ENCODE measurements at regions not wholly inside any gene's neighbourhood (a gene's known extent, or its start where the extent isn't known, plus 50 kb on each side); places are given as distances from the start of the nearest gene placed in this dataset.

DNA sequence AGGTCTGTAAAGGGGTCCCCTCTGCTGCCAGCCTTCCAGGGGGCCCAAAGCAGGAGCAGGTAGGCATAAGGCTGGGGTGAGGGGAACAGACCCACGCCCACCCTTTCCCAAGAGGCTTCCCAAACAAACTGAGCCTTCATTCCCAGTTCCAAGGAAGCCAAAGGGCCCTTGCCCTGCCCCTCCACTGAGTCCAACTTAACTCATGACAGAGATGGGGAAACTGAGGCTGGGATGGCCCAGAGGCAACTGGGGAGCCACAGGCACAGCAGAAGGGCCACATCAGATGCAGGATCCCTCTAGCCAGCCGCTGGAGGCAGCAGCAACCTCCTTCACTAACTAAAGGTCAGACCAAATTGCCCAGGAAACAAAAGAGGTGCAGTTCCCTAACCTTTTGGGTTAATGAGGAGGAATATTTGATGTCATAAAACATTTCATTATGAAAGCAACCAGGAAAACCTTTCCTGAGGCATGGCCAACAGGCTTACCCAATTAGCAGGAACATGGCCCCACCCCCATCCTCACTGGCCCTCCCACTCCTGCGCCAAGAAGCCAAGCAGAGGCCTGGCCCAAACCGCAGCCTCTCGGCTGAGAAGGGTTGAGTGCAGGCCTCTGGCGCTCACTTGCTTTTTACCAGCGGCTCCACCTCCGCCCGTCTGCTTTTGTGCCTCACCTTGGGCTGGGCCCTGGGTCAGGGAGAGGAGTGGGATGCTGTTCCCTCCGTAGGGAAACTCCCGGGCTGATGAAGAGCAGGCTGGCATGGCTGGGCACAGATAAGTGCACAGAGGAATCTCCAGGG lies 293.5 kb upstream of the RTL1 start:
- no peak for DNase-seq

DNA sequence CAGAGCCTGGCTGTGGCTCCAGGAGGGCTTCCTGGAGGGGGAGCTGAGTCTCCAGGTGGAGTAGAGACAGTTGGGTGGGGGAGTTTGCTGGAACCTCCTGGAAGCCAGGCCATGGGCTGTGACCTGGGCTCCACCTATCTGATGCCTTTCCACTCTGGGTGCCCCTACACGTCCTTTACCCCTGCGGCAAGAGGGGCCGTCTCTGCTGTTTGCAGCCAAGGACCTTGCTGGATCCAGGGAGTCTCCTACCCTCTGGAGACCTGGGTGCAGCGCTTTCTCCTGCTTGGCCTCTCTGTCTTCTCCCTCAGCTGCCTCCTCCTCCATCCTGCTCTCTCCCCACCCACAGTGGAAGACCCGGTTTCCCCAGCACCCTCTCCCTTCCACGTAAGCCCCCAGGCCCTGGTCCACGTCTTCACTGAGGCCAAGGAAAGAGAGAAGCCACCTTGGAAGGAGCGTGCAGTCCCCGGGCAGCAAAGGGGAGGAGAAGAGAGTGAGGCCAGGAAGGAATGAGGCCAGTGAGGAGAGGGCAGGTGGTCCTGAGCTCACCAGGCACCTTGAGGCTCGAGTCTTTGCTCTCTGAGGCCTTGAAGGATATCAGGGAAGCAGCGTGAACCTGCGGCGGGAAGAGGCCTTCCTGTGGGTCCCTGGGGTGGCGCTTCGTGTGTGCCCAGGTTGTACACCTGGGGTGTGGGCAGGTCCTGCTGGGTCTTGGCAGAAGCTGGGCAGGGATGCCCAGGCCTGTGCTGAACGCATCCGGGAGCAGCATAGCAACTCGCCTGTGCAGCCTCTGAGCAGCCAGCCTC lies 294.3 kb upstream of the RTL1 start:
- DNase-seq, result no peak

DNA sequence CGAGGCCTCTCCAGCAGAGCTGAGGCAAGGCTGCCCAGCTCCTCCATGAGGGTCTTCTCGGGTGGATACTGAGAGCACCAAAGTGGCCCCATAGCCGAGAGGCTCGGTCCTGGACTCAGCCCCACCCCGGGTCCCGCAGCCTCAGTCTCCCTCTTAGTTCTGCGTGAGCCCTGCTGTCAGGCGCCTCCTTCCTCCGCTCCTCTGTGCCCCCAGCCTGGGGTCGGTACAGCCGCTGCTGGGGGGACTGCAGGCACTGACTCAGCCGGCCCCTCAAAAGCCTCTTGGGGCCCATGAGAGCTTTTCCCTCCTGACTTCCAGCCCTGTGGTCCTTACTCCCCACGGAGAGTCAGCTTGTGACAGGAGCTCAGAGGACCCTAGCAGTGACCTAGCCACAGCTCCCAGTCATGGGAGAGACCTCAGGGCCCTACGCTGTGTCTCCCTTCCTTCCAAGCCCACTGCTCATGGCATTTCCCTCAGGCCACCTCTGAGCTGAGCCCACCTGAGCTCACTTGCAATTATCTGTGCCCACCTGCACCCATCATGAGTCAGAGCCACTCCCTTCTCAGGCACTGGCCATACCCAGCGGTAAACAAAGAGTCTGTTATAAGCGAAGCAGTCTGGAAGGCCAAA lies 295.0 kb upstream of the RTL1 start:
- no peak for DNase-seq

DNA sequence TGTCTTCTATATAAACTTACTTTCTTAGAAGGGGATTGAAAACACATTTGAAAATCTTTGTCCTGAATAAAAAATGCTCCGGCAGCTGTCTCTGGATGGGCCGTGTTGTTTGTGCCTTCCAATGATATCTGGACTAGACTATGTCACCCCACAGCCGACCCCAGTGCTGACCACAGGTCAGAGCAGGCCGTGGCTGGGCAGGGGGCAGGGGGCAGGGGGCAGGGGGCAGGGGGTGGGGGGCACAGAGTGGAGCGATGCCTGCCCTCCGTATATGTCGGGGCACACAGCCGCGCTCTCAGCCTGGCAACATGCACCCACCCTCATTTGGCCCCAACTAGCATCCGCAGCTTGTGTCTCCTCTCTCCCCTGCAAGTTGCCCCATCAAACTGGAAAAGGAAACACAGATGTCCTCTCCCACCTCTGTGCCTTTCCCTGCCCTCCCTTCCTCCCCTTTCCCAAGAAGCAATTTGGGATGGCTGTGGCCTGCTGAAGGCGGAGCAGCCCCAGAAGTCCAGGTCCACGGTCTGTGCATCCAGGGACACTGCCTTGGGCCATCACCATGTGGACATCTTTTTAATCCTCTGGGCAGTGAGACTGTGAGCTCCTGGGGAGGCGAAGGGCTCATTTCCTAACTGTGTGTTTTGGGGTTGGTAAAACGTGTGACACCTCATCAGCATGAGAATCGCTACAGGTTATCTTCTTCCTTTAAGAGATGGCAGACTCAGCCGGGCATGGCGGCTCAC lies 295.7 kb upstream of the RTL1 start:
- DNase-seq, result no peak

DNA sequence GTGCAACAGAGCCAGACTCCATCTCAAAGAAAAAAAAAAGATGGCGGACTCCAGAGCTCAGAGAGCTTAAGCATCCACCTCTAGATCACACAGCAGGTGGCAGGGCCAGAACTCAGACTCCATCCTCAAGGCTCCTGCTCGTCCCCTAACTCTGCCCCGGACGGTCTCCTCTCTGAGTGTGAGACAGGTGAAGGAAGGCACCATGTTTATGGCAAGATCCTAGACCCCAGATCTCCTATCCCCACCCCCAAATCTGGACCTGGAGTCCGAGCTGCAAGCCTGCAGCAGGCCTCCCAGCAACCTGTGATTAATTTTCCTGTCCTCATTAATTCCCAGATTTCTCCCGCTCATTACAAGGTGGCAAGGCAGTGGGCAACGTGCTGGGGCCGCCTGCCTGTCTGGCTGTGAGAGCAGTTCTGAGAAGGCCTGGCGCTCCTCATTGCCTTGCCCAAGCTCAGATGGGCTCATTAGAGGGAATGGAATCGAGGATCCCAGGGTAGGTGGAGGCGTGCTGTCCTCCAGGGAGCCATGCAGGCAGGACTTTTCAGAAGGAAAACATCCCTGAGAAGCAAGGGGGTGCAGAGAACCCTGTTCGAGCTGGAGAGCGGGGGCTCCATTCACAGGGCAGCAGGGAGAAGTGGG lies 296.6 kb upstream of the RTL1 start:
- no peak for DNase-seq

DNA sequence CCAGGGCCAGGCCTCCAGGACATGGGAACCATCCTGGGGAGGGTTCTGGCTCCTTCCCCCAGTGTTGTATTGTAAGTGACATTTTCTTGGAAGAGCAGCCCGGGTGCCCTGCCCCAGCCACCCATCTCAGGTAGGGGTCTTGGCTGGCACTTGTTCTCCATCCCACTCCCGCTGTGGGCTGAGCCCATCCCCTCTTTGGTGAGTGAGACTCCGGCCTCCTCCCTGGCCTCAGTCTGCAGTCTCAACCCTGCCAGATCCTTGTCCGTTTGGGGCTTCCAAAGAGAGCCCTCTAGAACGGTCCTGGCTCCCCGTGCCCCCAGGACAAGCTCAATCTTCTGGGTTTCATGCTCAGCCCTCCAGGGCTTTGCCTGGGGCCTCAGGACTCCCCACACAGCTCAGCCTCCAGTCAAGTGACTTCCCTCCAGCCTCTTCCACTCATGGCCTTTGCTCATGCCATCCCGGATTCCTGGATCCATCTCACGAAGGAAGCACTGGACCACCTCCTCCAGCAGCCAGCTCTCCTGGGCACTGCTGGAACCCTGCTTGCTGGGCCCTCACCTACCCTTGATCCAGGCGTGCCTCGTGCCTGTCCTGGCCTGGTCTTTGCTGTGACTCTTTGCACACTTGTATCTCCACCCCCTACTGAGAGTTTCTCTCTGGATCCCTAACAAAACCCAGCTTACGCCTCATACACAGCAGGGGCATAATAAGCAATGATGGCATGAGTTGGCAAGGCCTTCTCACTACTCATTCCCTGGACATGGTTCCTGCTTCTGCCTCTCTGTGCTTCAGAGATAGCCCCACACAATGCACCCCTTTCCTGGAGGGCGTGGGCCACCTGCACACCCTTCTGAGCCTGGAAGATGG lies 297.4 kb upstream of the RTL1 start:
- no peak for DNase-seq

DNA sequence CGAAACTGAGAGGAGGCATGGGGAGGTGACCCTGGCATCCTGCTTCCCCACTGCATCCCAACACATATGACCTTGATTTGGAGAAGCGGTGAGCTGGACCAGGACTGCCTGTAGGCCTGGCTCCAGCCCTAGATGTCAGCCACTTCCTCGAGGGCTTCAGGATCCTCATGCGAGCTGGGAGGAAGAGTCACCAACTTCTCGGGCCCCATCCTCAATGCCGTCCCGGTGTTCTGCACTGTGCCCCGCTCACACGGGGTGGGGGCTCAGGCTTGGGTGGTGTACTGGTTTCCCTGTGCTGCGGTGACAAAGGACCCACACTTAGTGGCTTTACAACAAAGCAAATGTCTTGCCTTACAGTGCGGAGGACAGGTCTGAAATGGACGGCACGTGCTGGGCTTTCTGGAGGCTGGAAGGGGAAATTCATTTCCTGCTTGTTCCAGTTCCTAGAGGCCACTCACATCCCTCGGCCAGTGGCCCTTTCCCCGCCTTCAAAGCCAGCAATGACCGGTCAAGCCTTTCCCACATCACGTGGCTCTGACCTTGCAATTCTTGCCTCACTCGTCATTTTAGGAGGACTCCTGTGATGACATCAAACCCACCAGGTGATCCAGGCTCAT lies 298.1 kb upstream of the RTL1 start:
- no peak for DNase-seq

DNA sequence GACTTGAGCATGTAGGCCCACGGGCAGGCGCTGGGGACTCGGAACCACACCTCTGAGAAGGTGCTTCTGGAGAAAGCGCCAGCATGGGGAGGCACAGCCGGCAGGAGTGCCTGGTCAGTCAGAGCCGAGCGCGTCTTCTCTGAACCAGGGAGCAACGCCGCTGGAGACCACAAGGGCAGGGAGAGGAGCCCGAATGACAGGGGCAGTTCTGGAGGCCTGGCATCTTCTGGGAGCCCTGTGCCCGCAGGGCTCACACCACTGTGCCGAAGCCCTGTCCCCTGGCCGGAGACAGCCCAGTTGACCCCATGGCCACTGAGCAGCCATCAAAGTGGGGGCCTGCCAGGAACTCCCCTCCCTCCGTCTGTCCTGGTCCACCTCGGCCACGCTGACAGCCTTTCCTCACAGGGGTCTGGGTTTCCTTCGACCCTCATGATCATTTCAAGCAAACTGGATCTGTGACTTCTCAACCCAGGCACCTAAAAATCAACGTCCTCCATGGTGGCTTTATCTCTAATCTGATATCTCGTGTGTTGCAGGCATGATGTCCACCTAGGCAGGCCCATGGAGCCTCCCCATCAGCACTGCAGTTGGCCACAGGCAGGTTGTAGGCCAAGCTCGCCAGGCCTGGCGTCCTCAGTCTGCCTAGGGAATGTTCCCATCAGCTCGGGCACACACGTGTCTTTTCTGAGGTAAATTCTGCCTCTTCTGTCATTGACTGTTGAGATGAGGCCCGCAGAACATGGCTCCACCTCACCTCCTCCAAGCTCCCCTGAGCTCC lies 299.3 kb upstream of the RTL1 start:
- no peak for DNase-seq

DNA sequence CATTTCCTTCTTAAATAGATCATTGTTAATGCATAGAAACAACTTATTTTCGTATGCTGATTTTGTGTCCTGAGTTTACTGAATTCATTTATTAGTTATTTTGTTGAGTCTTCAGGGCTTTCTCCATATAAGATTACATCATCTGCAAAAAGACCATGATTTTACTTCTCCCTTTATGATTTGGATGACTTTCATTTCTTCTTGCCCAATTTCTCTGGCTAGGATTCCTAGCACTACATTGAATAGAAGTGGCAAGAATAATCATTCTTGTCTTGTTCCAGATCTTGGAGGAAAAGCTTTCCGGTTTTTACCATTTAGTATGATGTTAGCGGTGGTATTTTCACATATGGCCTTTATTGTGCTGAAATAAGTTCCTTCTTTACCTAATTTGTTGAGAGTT lies 303.0 kb upstream of the RTL1 start:
- DNase-seq, result no peak

DNA sequence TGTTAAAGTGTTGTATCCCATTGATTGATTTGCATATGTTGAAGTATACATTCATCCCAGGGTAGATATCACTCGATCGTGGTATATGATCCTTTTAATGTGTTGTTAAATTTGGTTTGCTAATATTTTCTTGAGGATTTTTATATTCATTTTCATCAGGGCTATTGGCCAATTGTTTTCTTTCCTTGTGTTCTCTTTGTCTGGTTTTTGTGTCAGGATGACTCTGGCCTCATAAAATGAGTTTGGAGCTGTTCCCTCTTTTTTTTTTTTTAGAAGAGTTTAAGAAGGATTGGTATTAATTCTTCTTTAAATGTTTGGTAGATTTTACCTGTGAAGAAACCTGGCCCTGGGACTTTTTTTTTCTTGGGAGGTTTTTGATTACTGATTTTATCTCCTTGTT lies 303.5 kb upstream of the RTL1 start:
- no peak for DNase-seq

DNA sequence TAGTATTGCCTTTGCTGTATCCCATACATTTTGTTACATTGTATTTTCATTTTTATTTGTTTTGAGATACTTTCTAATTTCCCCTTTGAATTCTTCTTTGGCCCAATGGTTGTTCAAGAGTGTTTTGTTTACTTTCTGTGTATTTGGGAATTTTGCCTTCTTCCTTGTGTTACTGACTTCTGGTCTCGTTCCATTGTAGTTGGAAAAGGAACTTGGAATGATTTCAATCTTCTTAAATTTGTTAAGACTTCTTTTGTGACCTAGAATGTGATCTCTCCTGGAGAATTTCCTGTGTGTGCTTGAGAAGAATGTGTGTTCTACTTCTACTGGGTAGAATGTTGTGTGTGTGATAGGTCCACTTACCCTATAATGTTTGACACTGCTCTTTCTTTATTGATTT lies 304.4 kb upstream of the RTL1 start:
- no peak for DNase-seq

DNA sequence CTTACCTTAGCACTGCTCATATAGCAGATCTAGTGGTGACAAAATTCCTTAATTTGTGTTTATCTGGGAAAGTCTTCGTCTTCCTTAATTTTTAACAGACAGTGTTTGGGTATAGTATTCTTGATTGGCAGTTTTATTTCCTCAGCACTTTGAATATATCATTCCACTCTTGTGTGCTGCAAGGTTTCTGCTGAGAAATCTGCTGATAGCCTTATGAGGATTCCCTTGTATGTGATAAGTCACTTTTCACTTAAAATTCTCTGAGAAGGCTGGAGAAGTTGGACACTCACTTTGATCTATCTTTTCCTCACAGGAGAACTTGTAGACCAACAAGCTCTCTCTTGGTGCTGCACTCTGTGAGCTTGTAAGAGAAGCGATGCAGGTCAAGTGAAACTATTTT lies 306.1 kb upstream of the RTL1 start:
- no peak for DNase-seq

DNA sequence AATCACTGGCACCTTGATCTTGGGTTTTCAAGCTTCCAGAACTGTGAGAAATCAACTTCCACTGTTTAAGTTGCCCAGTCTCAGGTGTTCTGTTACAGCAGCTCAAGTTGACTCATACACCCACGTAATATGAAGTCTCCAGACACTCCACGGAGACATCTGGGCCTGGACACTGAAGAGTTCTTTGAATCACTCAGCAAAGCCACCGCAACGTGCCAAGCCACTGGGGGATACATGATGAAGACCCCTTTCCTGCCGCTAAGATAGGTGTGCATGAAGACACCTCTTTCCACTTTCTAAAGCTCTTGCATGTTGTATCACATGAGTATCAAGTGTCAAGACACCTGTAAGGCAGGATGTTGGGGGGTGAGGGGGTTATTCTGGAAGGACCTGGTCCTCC lies 311.7 kb upstream of the RTL1 start:
- DNase-seq, result no peak

DNA sequence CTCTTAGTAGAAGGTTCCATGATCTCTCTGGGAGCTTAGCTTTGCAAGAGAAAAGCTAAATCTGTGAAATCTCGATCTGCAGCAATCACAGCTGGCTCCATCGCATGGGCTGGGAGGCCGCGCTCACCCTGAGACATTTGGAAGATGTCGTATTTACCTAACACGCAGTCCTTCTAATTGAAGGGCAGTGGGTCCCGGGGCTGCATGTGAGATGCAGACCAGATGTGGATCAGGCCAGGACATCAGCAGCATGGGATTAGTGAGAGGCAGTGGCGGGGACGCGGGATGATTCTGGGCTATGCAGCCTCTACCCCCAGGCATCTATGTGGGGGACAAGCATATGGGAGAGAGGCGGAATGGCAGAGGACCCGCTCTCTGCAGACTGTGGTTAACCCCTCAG lies 312.4 kb upstream of the RTL1 start:
- DNase-seq, result no peak

DNA sequence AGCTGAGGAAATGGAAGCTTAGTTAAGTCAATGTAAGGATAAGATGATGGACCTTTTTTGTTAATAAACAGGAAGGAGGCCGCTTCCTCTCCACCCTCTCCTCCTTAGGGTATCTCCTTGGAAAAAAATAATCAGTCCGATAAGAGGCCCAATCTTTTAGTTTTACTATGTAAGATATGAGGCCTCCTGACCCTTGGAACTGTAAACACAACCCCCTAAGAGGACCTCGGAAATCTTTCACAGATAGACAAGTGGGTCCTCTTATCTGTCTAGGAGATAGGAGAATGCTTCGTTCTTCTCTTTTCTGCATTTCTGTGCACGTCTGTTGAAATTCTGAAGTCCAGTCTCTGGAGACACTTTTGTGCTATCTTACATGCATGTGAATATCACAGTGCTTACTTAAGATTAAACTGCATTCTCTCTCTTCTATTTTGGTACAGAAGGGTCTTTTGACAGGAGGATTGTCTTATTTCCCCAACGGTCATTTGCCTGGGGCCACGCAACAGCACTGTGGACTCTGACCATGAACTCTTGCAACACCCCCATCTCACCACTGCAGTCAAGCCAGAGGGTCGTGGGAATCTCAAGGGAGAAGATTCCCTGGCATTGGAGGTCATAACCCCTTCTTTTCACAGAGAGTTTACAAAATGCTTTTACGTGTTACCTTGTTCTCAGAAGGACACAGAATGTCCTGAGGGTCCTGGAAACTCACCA lies 313.0 kb upstream of the RTL1 start:
- DNase-seq, result no peak

DNA sequence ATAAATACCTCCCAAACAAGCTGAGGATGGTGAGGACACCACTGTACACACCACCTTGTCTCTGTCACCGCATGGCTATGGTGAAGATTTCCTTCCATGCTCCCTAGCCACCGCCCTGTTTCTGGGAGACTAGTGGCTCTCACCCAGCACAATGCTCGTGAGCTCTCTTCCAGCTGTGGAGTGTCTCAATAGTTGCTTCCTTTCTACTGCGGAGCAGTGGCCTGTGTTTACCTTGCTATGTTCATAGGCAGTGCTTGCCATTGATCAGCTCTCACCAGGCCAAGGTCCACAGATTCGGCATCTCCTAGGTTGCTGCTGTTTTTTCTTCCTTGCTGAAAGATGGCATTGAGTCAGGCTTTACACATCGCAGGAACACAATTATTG lies 313.6 kb upstream of the RTL1 start:
- no peak for DNase-seq

DNA sequence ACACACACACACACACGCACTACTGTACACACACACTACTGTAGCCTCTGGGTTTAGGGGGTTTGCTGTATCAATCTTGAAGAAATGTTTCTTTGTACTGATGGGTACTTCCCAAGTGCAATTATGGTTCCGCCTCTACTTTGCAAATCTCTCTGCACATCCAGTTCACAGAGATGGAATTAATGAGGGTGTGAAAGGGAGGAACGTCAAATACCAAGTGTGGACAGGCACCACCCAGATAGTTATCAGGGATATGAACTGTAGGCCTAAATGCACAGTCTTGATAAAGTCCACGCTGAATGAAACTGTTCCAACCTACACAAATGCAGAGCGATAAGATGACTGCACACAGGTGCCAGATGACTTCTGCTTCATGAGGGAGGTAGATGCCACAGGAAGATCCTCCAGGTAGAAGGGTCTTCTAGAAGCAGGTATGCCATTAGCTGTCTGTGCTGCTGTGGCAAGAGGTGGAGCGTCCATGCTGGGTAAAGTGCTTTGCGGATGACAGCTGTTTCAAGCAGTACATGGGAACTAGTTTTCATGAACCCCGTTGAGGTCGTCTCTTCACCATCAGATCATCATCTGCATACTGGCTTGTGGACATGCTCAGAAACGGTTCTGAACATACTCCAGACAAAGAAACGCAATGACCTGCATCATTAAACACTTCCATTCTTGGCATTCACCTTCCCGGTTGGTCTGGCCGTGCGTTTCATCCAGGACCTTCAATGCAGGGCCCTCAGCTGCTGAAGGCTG lies 314.3 kb upstream of the RTL1 start:
- no peak for DNase-seq

DNA sequence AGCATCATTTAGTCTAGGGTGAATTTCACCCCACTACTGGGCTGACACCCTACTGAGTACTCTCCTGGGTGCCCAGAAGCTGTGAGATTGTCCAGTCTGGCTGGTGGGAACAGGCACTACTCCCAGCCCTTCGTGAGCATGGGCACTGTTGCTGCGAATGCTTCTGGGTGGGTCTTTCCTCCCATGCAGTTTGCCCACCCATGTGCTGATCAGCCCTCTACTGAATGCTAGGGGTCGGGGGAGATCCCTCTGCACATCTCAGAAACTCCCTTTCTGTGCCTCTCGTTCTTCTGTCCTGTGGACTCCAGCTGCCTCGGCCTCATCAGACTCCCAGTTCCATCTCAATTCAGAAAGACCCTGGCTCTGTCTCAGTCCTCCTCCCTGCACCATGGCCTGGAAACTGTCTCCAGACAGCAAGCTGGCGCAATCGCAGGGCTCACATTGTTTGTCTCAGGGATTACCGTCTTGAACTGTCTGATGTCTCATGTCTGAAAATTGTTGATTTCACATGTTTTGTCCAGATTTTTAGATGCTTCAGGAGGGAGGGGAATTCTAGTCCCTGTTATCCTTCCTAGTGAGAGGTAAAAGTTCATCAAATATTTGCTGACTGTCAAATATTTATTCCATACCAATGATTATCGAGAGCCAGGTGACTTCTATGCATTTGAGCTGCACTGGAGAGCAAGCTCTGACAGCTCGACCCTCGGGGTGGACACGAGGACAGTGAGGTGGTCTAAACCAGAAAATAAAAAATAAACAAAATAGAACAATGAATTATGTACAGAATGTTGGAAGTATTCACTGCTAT lies 316.6 kb upstream of the RTL1 start:
- DNase-seq, result no peak

Measured in activated CD4-positive, alpha-beta T cell treated with anti-CD3 and anti-CD28 coated beads for 1 hour (primary cell).